ENCODE measurements at regions not wholly inside any gene's neighbourhood (a gene's known extent, or its start where the extent isn't known, plus 50 kb on each side); places are given as distances from the start of the nearest gene placed in this dataset.

DNA sequence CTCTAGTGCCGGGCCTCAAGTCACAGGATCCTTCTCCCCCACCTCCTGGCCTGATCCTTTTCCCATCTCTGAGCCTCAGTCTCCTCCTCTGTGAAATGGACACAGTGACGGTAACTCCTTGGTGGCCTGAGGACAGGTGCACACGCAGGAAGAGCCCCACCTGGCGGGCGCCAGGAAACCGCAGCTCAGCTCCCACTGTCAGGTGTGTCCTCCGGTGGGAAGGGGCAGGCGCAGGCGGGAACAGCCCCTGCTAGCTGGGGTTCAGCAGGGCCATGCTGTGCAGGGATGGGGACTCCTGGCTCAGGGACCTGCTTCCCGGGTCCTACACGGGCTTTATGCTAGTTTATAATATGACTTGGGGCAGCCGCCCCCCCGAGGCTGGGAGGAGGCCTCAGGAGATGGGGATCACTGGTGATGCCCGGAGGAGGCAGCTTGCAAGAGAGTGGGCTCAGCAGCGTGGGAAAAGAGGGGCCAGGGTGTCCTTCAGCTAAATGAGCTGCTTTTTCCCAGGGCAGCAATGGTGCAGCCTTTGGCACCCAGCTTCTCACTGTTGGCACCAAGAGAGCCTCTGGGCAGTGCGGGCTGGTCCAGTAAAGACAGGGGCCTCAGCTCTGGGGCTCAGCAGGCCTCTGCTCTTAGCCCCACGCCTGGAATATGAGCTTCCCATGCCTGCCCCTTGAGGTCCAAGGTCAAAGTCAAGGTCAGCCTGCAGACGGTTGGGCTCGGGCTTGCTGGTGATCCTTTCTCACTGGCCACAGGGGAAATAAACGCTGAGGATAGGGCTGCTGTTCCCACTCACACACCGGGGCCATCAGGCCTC is 68.0 kb upstream of the FAM20C start:
- DNase-seq = no peak

DNA sequence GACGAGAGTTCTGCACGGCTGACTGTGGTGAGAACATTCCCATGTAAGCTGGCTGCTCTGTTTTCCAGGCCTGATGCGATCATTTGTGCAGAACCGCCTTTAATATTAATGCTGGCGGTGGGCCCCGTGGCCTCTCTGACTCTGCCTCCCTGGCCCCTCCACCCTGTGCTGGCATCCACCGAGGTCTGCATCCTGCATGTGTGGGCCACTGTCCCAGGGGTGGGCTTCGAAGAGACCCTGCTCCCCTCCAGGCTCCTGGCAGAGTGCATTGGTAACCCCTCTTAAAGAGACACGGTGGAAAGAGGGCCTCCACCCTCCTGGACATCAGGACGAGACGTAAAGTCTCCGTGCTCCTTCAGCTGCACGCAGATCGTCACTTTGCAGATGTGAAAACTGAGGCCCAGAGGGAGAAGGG is 67.3 kb upstream of the FAM20C start:
- DNase-seq = no peak

DNA sequence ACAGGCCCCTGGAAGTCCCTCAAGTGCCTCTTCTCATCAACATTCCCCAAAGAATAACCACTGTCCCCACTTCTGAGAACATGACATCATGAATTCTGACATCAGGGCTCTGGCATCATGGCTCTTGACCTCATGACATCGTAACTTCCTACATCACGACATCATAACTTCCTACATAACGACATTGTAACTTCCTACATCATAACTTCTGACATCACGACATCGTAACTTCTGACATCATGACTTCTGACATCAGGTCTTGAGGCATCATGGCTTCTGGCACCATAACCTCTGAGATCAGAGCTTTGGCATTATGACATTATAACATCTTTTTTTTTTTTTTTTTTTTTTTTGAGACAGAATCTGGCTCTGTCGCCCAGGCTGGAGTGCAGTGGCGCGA is 66.7 kb upstream of the FAM20C start:
- DNase-seq = no peak

DNA sequence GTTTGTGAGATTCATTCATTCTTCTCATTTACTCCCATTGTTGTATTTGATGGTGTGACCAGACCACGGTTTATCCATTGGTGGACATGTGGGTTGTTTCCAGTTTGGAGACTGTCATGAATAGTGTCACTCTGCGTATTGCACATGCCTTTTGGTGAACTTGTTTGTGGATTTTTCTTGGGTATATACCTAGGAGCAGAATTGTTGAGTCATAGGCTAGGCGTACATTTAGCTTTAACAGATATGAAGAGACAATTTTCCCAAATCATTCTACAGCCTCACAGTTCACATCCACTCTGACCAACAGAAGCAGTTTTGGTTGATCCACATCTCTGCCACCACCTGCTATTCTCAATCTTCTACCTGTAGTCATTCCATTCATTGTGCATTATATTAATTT is 66.0 kb upstream of the FAM20C start:
- DNase-seq = no peak

DNA sequence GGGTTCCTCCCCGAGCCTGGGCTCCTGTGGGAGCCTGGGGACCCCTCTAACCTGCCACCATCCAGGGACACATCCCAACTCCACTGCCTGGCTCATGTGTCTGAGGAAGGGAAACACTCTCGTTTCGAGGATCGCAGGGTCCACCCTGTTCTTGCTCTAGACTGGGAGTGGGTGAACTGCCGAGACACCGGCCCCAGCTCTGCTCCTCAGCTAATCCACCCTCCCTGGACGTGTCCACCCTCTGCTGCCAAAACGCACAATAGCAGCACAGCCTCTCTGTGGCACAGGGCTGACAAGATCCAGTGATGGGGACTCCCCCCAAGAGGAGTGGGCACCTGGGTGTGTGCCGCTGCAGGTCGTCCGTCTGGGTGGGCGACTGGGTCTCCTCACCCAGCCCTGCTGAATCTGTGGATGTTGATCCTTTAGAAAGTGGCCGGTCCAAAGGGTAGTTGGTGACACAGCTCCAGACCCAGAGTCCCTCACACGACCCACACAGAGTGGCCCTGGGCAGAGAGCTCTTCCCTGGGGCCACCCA is 65.2 kb upstream of the FAM20C start:
- no peak for DNase-seq

DNA sequence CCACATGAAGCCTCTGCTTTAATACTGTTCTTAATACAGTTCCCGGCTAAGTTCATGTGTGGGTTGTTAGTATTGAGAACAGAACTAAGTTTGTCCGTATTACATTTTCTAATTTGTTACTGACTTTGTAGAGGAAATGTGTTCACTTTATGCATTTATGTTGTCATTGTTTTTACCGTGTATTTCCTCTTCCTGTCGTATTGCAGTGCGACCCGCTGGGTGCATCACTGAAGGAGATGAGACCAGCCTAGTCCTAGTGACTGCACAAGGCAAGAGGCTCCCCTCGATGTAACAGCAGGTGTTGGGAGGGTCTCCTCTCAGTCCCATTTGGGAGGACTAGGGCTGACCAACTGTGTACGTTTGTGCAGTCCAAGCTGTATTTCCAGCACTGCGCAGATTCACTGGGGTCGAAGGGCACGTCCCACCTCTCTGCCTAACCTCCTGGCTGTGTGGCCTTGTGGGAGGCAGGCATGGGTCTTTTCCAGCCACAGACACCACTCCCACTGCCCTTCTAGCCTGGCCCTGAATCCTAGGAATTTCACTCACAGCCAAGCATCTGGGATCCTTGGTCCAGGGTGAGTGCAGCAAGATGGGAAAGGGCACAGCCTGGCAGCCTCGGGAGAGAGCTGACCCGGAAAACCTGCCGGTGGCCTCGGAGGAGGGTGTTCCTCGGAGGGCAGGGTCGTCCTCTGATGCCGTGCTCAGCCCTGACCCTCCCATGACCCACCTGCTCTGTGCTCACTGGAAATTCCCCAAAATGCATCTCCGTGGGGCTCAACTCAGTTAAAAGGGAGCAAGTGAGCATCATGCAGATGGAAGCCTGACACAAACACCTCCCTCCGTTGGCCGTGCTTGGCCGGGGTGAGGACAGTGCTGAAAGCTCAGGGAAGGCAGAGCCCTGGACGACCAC is 63.9 kb upstream of the FAM20C start:
- no peak for DNase-seq

DNA sequence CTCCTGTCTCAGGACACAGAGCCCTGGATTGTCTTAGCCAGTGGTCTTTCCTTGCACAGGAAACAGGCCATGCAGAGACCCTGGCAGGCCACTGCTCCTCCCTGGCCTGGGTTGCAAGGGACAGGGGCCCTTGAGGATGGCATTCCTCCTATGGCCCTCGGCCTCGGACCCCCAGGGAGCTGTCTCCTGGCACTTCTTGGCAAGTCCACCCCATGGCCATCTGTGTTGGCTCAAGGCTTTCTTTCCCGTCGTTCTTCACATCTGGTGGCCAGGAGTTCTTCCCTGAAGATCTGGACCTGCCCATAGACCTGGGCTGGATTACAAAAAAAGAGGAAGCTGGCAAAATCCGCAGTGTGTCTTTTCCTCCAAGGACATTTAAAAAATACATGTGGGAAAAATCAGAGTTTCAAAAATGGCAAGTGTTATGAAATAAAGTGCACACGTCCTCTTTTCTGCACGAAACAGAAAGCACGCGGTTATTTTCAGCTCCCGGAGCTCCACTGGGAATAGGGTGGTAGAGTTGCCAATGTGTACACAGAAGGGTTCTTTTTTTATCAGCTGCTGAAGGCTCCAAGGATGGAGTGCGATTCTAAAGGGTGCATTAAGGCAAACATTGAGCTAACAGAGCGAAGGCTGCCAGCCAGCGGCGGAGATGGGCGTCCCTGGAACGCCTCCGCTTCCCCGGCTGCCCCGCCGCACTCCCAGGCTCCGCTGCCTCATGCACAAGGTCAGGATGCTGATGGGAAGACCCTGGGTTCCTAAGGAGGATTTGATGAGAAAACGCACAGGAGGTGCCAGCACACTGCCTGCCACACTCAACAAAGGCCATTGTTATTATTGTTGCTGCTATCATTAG is 62.8 kb upstream of the FAM20C start:
- peak; percentile 47 for DNase-seq

DNA sequence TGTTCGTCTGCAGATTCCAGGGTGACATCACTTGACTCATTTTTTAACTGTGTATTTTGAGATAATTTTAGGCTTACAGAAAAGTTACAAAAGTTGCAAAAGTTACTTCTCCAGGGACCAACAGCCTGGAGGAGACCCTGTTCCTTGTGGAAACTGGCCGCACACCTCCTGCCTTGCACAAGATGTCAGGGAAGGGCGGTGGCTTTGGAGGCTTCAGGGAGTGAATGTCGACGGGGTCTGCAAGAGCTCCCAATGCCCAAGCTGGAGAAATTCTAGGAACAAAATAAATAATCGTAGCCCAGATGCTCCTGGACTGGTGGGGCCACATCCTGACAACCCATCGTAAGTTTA is 62.2 kb upstream of the FAM20C start:
- no peak for DNase-seq

DNA sequence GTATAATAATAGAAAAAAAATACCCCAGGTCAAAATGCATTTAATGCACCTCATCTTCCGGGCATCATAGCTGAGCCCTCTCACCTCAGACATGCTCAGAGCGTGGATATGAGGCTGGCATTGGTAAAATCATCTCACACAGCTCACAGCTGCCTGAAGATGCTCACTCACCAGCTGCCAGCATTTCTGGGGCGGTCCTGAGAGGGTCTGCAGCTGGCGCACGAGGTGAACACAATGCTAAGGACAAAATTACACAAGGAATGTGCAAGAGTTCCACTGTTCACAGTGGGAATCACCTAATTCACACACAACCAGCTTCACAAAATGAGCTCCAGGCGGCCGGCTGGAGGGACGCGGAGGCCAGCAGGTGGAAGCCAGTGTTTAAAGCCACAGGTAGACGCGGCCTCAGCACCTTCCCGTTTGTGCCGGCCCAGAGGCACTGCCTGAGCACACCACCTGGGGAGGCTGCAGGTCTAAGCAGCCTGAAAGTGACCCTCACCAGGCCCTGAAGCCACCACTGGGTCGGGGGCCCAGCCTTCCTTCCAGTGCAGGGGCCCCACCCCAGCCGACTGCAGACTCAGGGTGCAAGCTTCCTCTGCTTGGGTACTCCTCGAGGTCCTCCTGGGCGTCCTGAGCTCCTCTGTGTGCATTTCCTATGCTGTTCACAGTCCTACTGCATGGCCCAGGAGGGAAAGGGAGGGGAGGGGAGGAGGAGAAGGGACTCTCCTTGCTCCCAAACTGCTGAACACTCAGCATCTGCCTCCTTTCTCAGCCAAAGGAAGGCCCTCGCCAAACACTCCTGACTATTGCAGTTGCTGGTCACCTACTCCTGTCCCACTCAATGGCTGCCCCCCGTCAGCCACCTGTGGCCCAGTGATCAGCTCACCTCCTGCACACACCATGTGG is 61.2 kb upstream of the FAM20C start:
- no peak for DNase-seq

DNA sequence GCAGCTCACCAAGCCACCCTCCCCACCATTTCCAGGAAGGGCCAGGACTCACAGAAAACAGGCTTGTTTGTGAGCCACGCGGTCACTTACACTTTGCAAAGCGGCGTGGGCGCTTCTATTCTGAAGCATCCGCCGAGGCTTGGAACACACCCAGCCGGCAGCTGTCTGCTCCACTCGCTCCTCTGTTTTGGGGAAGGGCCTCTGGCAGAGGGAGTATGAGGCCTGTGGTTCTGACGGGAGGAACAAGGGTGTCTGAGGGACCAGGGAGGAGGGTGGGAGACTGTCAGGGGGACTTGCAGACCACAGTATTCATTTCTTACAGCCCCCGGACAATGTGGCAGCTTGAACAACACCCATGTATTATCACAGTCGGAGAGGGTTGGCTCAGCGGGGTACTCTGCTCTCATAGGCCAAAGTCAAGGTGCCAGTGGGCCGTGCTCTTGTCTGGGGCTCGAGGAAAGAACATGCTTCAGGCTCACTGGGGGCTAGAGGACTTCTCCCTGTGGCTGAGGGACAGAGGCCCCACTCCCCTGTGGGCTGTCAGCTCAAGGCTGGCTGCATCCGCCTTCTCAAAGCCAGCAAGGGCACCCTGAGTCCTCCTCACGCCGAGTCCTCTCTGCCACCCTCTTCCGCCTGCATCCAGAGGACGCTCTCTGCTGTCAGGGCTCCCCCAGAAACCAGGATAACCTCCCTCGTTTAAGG is 60.4 kb upstream of the FAM20C start:
- peak; percentile 86 for DNase-seq

DNA sequence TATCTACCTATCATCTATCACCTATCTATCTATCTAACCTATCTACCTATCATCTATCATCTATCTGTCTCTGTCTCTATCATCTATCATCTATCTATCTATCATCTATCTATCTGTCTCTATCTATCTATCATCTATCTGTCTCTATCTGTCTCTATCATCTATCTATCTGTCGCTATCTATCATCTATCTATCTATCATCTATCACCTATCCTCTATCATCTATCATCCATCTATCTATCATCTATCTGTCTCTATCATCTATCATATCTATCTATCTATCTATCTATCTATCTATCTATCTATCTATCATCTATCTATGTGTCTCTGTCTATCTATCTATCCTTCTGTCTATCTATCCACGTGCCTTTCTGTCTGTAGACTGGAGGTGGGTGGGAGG is 59.5 kb upstream of the FAM20C start:
- DNase-seq = no peak

DNA sequence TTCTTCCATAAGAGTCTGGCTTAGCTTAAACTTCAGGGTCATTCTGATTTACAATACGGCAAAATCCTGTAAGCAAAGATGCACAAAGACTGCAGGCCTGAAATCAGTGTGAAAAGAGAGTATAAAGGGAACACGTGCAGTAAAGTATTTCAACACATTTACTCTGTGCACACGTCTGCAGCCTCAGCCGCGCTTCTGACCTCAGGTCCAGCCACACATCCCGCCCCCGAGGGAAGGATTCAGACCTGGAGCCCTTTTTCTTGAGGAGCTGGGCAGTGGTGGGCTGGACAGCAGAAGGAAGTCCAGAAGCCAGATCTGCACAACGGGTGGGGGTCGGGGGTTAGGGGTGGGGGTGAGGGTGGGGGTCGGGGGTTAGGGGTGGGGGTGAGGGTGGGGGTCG is 58.9 kb upstream of the FAM20C start:
- no peak for DNase-seq

DNA sequence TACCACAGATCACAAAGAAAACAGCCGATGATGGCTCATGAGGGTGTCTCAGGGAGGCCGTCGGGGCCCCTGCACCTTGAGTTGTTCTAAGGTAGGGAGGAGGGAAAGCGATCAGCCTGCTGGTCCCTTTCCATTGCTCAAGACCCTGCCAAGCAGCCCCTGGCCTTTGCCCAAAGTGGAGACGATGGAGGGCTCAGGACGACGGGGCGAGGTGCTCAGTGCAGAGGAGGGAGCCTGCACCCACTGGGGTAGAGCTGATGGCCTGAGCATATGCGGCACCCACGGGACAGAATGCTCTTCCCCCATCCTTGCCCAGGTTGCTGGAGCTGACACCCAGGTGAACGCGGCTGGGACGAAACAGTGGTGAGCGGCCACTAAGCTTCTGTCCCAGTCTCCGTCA is 58.3 kb upstream of the FAM20C start:
- DNase-seq = no peak

DNA sequence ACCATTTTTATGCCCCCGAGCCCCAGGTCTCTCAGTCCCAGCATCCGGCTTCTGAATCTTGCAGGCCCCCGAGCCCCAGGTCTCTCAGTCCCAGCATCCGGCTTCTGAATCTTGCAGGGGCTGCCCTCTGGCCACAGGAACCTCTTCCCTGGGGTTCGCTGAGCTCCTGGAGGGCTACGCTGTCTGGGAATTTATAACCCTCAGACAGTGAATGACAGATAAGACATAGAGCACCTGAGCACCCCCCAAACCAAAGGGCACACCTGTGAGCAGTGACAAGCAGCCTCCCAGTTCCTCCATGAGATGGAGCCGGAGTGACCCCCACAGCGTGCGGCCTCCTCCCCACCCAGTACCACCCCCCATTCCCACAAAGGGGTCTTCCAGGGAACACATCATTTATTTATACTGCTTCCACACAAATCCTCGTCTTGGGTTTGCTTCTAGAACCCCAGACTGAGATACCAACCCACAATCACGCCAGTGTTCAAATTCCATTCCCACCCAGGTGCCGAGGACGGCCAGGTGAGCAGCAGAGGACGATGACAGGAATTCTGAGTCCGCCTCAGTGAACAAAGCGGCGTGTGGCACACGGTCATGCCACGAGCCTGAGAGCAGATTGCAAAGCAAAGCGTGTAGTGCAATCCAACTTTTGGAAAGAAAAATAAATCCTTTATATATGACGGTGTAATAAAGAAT is 57.7 kb upstream of the FAM20C start:
- no peak for DNase-seq

DNA sequence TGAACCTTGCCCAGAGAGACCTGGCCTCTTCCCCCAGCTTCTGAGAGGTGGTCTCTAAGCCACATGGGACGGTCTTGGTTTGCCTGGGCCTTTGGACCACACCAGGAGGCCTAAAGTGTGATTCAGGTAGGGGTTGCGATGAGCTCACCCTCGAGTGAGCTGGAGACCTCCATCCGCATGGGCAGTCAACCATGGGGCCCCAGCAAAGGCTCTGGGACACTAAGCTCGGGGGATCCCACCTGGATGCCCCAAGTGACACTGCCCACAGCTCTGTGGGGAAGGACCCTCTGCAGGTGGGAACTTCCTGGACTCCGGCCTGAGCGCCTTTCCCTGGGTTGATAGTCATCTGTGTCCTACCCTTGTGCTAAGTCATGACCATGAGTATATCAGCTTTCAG is 57.1 kb upstream of the FAM20C start:
- no peak for DNase-seq

DNA sequence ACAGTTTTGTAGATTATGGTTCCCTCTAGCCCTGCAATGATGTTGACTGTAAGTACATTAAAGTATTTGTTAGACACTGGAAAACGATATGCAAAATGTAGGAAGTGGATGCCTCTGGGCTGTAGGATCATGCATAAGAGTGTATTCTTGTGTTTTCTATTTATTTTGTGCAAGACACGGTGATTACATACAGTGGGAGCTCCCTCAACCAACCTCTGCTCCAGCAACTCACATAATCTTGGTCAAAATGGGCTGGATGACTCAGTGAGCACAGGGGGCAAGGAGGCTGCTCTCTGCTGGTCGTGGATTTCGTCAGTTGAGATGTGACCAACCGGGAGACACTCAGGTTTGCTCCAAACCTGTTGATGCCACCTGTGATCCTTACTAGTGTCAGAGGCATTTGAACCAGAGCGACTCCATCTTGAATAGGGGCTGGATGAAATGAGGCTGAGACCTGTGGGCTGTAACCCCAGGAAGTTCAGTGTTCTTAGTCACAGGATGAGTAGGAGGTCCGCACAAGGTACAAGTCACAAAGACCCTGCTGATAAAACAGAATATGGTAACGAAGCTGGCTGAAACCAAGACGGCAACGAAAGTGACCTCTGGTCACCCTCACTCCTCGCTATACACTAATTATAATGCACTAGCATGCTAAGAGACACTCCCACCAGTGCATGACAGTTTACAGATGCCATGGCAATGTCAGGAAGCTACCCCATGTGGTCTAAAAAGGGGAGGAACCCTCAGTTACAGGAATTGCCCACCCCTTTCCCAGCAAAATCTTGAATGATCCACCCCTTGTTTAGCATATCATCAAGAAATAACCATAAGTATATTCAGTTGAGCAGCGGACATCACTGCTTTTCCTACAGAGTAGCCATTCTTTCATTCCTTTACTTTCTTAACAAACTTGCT is 56.4 kb upstream of the FAM20C start:
- no peak for DNase-seq

DNA sequence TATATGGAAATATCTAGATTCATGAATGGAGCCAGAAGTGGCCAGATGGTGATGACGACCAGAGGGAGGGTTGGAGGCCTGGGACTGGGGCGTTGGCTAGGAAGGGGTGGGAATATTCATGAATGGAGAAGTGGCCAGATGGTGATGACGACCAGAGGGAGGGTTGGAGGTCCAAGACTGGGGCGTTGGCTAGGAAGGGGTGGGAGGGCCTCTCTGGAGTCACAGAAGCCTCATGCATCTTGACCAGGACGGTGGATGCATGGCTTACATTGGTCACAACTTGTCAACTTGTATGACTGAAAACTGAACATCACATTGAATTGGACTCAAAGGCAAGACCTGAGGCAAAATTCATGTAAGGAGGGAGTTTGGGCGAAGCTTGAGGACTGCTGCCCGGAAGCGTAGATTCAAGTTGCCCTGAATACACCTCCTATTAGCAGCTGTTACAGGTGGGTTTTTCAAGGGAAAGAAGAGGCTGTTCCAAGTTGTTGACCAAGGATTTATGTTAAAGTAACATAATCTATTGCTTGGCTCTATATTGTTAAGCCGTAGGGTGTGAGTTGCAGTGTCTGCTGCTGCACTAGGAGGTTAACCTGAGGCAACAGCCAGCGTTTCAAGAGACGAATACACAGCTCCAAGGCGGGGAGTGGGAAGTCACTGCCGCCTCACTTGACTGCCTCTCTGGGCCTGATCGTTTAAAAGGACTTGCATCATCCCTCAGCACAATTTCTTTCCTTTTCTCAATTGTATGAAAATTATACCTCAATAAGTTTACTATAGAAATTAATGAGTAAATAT is 55.1 kb upstream of the FAM20C start:
- DNase-seq = no peak

DNA sequence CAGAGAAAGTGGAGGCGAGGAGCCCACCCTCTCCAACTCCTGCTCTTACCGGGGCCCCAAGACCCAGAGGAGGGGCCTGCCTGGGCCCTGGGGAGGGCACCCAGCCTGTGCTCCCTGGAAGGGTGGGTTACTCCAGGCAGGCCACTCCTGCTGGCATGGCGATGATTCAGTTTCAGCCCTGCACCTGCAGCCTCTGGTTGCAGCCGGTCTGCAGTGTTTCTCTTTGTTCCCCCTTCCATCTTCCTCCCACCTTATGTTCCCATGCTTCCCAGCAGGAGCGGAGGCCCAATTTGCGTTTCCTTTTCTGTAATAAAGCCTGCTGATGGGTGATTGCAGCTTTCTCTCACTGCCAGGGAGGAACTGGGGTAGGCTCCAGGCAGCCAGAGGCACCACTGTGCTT is 53.2 kb upstream of the FAM20C start:
- no peak for DNase-seq
